Natural killer cell (primary cell): ENCODE measurements at regions not wholly inside any gene's neighbourhood (a gene's known extent, or its start where the extent isn't known, plus 50 kb on each side); places are given as distances from the start of the nearest gene placed in this dataset.

ENCODE experiments used
- ATAC-seq, 3 donors: fragments of 150-1000 bp in 2 of 3; fragments of 200-7000 bp in 1 of 3; cut with Tn5 transposase; 1 replicate in 1 of 3; 2 replicates in 2 of 3; pipeline ENCODE4 v1.10.0; 2021; ENCODE audit warnings: mild to moderate bottlenecking in 2 of 3, moderate library complexity in 2 of 3
- DNase-seq, 2 donors: peaks; one replicate each; pipeline versions ENCODE4 v3.0.0 to v3.0.0-alpha.2; 2013 to 2021; ENCODE audit warnings: mixed read lengths in 1 of 2
- H3K27ac ChIP-seq: one replicate; pipeline ENCODE4 v1.5.1; 2013; ENCODE audit warnings: mild to moderate bottlenecking, low read length
- H3K27me3 ChIP-seq: one replicate; pipeline ENCODE4 v1.6.1; 2013; ENCODE audit warnings: low read length; ENCODE audit not compliant: control insufficient read depth, insufficient read depth
- H3K36me3 ChIP-seq: one replicate; pipeline ENCODE4 v1.6.1; 2013; ENCODE audit warnings: low read length; ENCODE audit not compliant: control insufficient read depth, insufficient read depth
- H3K4me1 ChIP-seq: one replicate; pipeline ENCODE4 v1.6.1; 2013; ENCODE audit warnings: low read length; ENCODE audit not compliant: control insufficient read depth, insufficient read depth
- H3K4me3 ChIP-seq: one replicate; pipeline ENCODE4 v1.5.1; 2013; ENCODE audit warnings: low read length
- H3K9me3 ChIP-seq: one replicate; pipeline ENCODE4 v1.6.1; 2013; ENCODE audit warnings: low read length; ENCODE audit not compliant: control insufficient read depth, insufficient read depth
- H3K27ac Mint-ChIP-seq, 2 donors: one replicate each; pipeline ENCODE4 v1.8.0; 2022; ENCODE audit warnings: mild to moderate bottlenecking in 2 of 2, mixed read lengths in 2 of 2, moderate library complexity in 1 of 2
- H3K27me3 Mint-ChIP-seq, 2 donors: one replicate each; pipeline ENCODE4 v1.8.0; 2022; ENCODE audit warnings: low read depth in 2 of 2, mixed read lengths in 2 of 2
- H3K36me3 Mint-ChIP-seq: one replicate; pipeline ENCODE4 v1.8.0; 2022; ENCODE audit warnings: mixed read lengths
- H3K4me1 Mint-ChIP-seq, 2 donors: one replicate each; pipeline ENCODE4 v1.8.0; 2022; ENCODE audit warnings: mixed read lengths in 2 of 2
- H3K4me3 Mint-ChIP-seq: one replicate; pipeline ENCODE4 v1.8.0; 2022; ENCODE audit warnings: mild to moderate bottlenecking, moderate library complexity, mixed read lengths
- H3K9me3 Mint-ChIP-seq, 2 donors: one replicate each; pipeline ENCODE4 v1.8.0; 2022; ENCODE audit warnings: mixed read lengths in 2 of 2
- CTCF ChIP-seq: fragments of 200-600 bp; IDR thresholded peaks from one replicate; pipeline ENCODE4 v1.8.0; 2022; ENCODE audit warnings: antibody characterized with exemption
- WGBS: methylation state at CpG from one replicate; pipeline ENCODE4 v1.1.7; 2013; ENCODE audit warnings: missing lambda C conversion rate; ENCODE audit not compliant: insufficient coverage; 5-methylcytosine and 5-hydroxymethylcytosine counted together
- intact Hi-C: fragments of 100-400 bp; cut with micrococcal nuclease; formaldehyde crosslinking; loops from one replicate; pipeline ENCODE4 v1.14.2; 2022

GRCh38 chr15:59741274-59741906 lies 52.3 kb upstream of the BNIP2 start:
- Mint-ChIP-seq H3K36me3 (no peaks in the 10 kb centered on the region), H3K4me3 (no peak overlapping the region), H3K4me1 (no peaks in the 10 kb centered on the region), H3K27me3 (peaks cover 9 to 19% of the 10 kb centered on the region in 2 donors), H3K9me3 (no peaks in the 10 kb centered on the region), H3K27ac (no peak overlapping the region)
- no peak overlapping the region for H3K4me3 ChIP-seq
- ATAC-seq (no peak), DNase-seq (peak in 1 of 2 donors; percentile 36)
- intact Hi-C loops, result no loop called here
- H3K36me3 ChIP-seq, result no peaks in the 10 kb centered on the region
- no peaks in the 10 kb centered on the region for H3K27me3 ChIP-seq
- no peak for TF ChIP-seq CTCF
- H3K27ac ChIP-seq, result no peak overlapping the region
- no peaks in the 10 kb centered on the region for H3K4me1 ChIP-seq
- WGBS, result 80% methylated on average over 12 of the region's 12 CpGs
- H3K9me3 ChIP-seq, result peaks cover 3% of the 10 kb centered on the region

GRCh38 chr15:59739557-59740186 lies 50.6 kb upstream of the BNIP2 start:
- no peaks in the 10 kb centered on the region for H3K36me3 ChIP-seq
- H3K36me3 Mint-ChIP-seq, result no peaks in the 10 kb centered on the region
- no peak overlapping the region for H3K27ac Mint-ChIP-seq
- H3K4me1 ChIP-seq, result no peaks in the 10 kb centered on the region
- H3K4me1 Mint-ChIP-seq, result no peaks in the 10 kb centered on the region
- WGBS, result 84% methylated on average over 15 of the region's 15 CpGs
- no peak overlapping the region for H3K4me3 Mint-ChIP-seq
- H3K27me3 Mint-ChIP-seq, result peaks cover 9 to 13% of the 10 kb centered on the region in 2 donors
- DNase-seq (no peak), ATAC-seq (no peak)
- no peak overlapping the region for H3K4me3 ChIP-seq
- peaks cover 3% of the 10 kb centered on the region for H3K9me3 ChIP-seq
- no peak for TF ChIP-seq CTCF
- H3K9me3 Mint-ChIP-seq, result no peaks in the 10 kb centered on the region
- no peaks in the 10 kb centered on the region for H3K27me3 ChIP-seq
- no peak overlapping the region for H3K27ac ChIP-seq
- intact Hi-C loops, result no loop called here
